Lower leg skin (tissue), 4 donors: ENCODE measurements at regions not wholly inside any gene's neighbourhood (a gene's known extent, or its start where the extent isn't known, plus 50 kb on each side); places are given as distances from the start of the nearest gene placed in this dataset.
"Not testable (repeated sequence)": the region's sequence is repeated elsewhere in the genome, so short reads cannot be mapped to it uniquely, and the experiment has no call there.

Source experiments
- DNase-seq, 2 donors: peaks; one replicate each; pipeline ENCODE4 v3.0.0-alpha.2; 2019; ENCODE audit warnings: low spot score in 2 of 2
- H3K4me3 ChIP-seq: fragments of 200-600 bp; sonication (generic); 2 replicates; pipeline ENCODE4 v1.5.1; 2017; ENCODE audit warnings: mild to moderate bottlenecking, low read depth; ENCODE audit not compliant: poor library complexity, severe bottlenecking
- CTCF ChIP-seq, 3 donors: fragments of 450-650 bp; IDR thresholded peaks; one replicate each; pipeline ENCODE4 v1.5.1; 2016; ENCODE audit warnings: antibody characterized with exemption in 3 of 3, mild to moderate bottlenecking in 3 of 3, moderate library complexity in 2 of 3
- POLR2A ChIP-seq, 2 donors: fragments of 450-650 bp; IDR thresholded peaks; one replicate each; pipeline ENCODE4 v1.6.1; 2016 to 2017; ENCODE audit warnings: antibody characterized with exemption in 2 of 2, mild to moderate bottlenecking in 1 of 2, moderate library complexity in 1 of 2
- WGBS, 2 donors: methylation state at CpG; one replicate each; pipeline ENCODE4 v1.1.5; 2018; 5-methylcytosine and 5-hydroxymethylcytosine counted together
- intact Hi-C: fragments of 100-400 bp; cut with DNase I; formaldehyde crosslinking; loops from one replicate; pipeline ENCODE4 v1.15.0; 2023; ENCODE audit warnings: low total_unique reads

- 91 to 96% methylated on average over 4 of the region's 4 CpGs for WGBS, 2 donors
- intact Hi-C loops, result no loop called here
- DNase-seq, result no peak
- TF ChIP-seq CTCF (IDR thresholded peaks at IDR 0.05), result no peak
- no peak for TF ChIP-seq POLR2A (IDR thresholded peaks at IDR 0.05)
- no peak overlapping the region for H3K4me3 ChIP-seq
Measured at GRCh38 chr16:88133507-88133843, 182.2 kb downstream of the BANP start.

- DNase-seq, H3K4me3 ChIP-seq, intact Hi-C loops: not testable (repeated sequence)
- 45 to 55% methylated on average over 21 of the region's 21 CpGs for WGBS, 2 donors
Measured at GRCh38 chr16:88134172-88134898, 183.1 kb downstream of the BANP start.

GRCh38 chr16:88134899-88135682 is 183.9 kb downstream of the BANP start:
- WGBS, 2 donors, result 61% methylated on average over 20 to 23 of the region's 24 CpGs
- intact Hi-C loops, H3K4me3 ChIP-seq, DNase-seq: not testable (repeated sequence)

GRCh38 chr16:88136211-88136713 is 185.0 kb downstream of the BANP start:
- intact Hi-C loops, result not testable (repeated sequence)

GRCh38 chr16:88136939-88137338 is 185.7 kb downstream of the BANP start:
- intact Hi-C loops, DNase-seq, H3K4me3 ChIP-seq: not testable (repeated sequence)
- 97 to 98% methylated on average over 4 of the region's 4 CpGs for WGBS, 2 donors

More at GRCh38 chr16:88136211-88136713, 185.0 kb downstream of the BANP start:
- not testable (repeated sequence) for H3K4me3 ChIP-seq, DNase-seq
- 52 to 76% methylated on average over 9 to 13 of the region's 13 CpGs for WGBS, 2 donors

- intact Hi-C loops, H3K4me3 ChIP-seq, DNase-seq: not testable (repeated sequence)
- 73 to 79% methylated on average over 6 of the region's 6 CpGs for WGBS, 2 donors
Measured at GRCh38 chr16:88139141-88139540, 187.9 kb downstream of the BANP start.

GRCh38 chr16:88140195-88140594 is 189.0 kb downstream of the BANP start:
- DNase-seq, intact Hi-C loops, H3K4me3 ChIP-seq: not testable (repeated sequence)
- 92% methylated on average over 20 of the region's 20 CpGs for WGBS, 2 donors

- no peak for DNase-seq
- TF ChIP-seq CTCF (IDR thresholded peaks at IDR 0.05), result no peak
- no peak for TF ChIP-seq POLR2A (IDR thresholded peaks at IDR 0.05)
- no peak overlapping the region for H3K4me3 ChIP-seq
- intact Hi-C loops, result no loop called here
- WGBS, 2 donors, result 90 to 93% methylated on average over 11 to 13 of the region's 13 CpGs
Measured at GRCh38 chr16:88141580-88141979, 190.3 kb downstream of the BANP start.

GRCh38 chr16:88142056-88142935 is 191.1 kb downstream of the BANP start:
- H3K4me3 ChIP-seq, DNase-seq: not testable (repeated sequence)
- WGBS, 2 donors, result 86 to 88% methylated on average over 18 of the region's 23 CpGs
- intact Hi-C loops, result loop anchor here (2.0 kb wide), 1 partner anchor 73 kb away; no protein-coding TSS in a partner anchor

- not testable (repeated sequence) for H3K4me3 ChIP-seq, DNase-seq
- intact Hi-C loops, result loop anchor here (2.0 kb wide), 1 partner anchor 75 kb away; no protein-coding TSS in a partner anchor
- 47 to 59% methylated on average over 36 to 39 of the region's 39 CpGs for WGBS, 2 donors
Measured at GRCh38 chr16:88143122-88144027, 192.1 kb downstream of the BANP start.
